Renal pelvis (tissue), 1 donor: ENCODE measurements at regions not wholly inside any gene's neighbourhood (a gene's known extent, or its start where the extent isn't known, plus 50 kb on each side); places are given as distances from the start of the nearest gene placed in this dataset.
A peak's percentile ranks its signal among the peaks of the same experiment; 100 is the strongest.
"Not testable (repeated sequence)": the region's sequence is repeated elsewhere in the genome, so short reads cannot be mapped to it uniquely, and the experiment has no call there.

ENCODE experiments used
- DNase-seq: peaks from one replicate; pipeline ENCODE4 v3.0.0-alpha.2; 2013

- no peak for DNase-seq
Observed at GRCh38 chr5:25570067-25570583, 925.3 kb upstream of the CDH10 start.

- DNase-seq: no peak
Observed at GRCh38 chr5:25568989-25569625, 924.3 kb upstream of the CDH10 start.

GRCh38 chr5:25568294-25568693 lies 923.5 kb upstream of the CDH10 start:
- DNase-seq: no peak

- DNase-seq: no peak
Observed at GRCh38 chr5:25567881-25568280, 923.1 kb upstream of the CDH10 start.

GRCh38 chr5:25562656-25563055 lies 917.9 kb upstream of the CDH10 start:
- no peak for DNase-seq

GRCh38 chr5:25554077-25554476 lies 909.3 kb upstream of the CDH10 start:
- no peak for DNase-seq

- DNase-seq: no peak
Observed at GRCh38 chr5:25552871-25553481, 908.2 kb upstream of the CDH10 start.

- DNase-seq: no peak
Observed at GRCh38 chr5:25550793-25551192, 906.0 kb upstream of the CDH10 start.

GRCh38 chr5:25544652-25545249 lies 900.0 kb upstream of the CDH10 start:
- DNase-seq: peak; percentile 14

- DNase-seq: no peak
Observed at GRCh38 chr5:25540628-25541027, 895.9 kb upstream of the CDH10 start.

GRCh38 chr5:25539536-25539935 lies 894.8 kb upstream of the CDH10 start:
- no peak for DNase-seq

- not testable (repeated sequence) for DNase-seq
Observed at GRCh38 chr5:25536461-25536860, 891.7 kb upstream of the CDH10 start.

GRCh38 chr5:25516141-25516540 lies 871.4 kb upstream of the CDH10 start:
- DNase-seq: no peak

- no peak for DNase-seq
Observed at GRCh38 chr5:25515525-25515924, 870.7 kb upstream of the CDH10 start.

- not testable (repeated sequence) for DNase-seq
Observed at GRCh38 chr5:25510692-25511091, 865.9 kb upstream of the CDH10 start.

GRCh38 chr5:25508011-25508410 lies 863.2 kb upstream of the CDH10 start:
- DNase-seq: not testable (repeated sequence)

GRCh38 chr5:25500635-25501034 lies 855.9 kb upstream of the CDH10 start:
- DNase-seq: no peak

- DNase-seq: no peak
Observed at GRCh38 chr5:25489834-25490538, 845.2 kb upstream of the CDH10 start.

GRCh38 chr5:25488119-25488518 lies 843.3 kb upstream of the CDH10 start:
- DNase-seq: no peak

- DNase-seq: no peak
Observed at GRCh38 chr5:25484391-25484790, 839.6 kb upstream of the CDH10 start.

GRCh38 chr5:25481463-25481862 lies 836.7 kb upstream of the CDH10 start:
- no peak for DNase-seq

GRCh38 chr5:25459082-25459481 lies 814.3 kb upstream of the CDH10 start:
- no peak for DNase-seq

- no peak for DNase-seq
Observed at GRCh38 chr5:25458628-25459027, 813.9 kb upstream of the CDH10 start.
